ENCODE measurements at regions not wholly inside any gene's neighbourhood (a gene's known extent, or its start where the extent isn't known, plus 50 kb on each side); places are given as distances from the start of the nearest gene placed in this dataset.
"Not testable (repeated sequence)": the region's sequence is repeated elsewhere in the genome, so short reads cannot be mapped to it uniquely, and the experiment has no call there.

- no peaks in the 10 kb centered on the region for H3K27me3 ChIP-seq (ENCODE audit: control insufficient read depth in 1 of 2, insufficient read depth in 2 of 2, low read length in 2 of 2)
- peak overlapping the region in 1 of 2 donors; percentile 2 for H3K4me3 ChIP-seq (ENCODE audit: low read length in 2 of 2)
- no peak overlapping the region for H3K27ac ChIP-seq (ENCODE audit: low read length)
- no peaks in the 10 kb centered on the region for H3K36me3 ChIP-seq (ENCODE audit: control insufficient read depth in 2 of 2, insufficient read depth in 2 of 2, low read length in 2 of 2)
- H3K9ac ChIP-seq (ENCODE audit: low read length in 2 of 2): no peak overlapping the region
- H3K9me3 ChIP-seq (ENCODE audit: control insufficient read depth in 2 of 2, low read length in 2 of 2): peaks cover 7 to 9% of the 10 kb centered on the region in 2 donors
- no peaks in the 10 kb centered on the region for H3K4me1 ChIP-seq (ENCODE audit: control insufficient read depth, insufficient read depth, low read length)
Measured at GRCh38 chr2:7752291-7752690, 835.1 kb downstream of the RNF144A start.

GRCh38 chr2:7753777-7754176 lies 836.6 kb downstream of the RNF144A start:
- Histone ChIP-seq H3K36me3 (ENCODE audit: control insufficient read depth in 2 of 2, insufficient read depth in 2 of 2, low read length in 2 of 2) (no peaks in the 10 kb centered on the region), H3K4me1 (ENCODE audit: control insufficient read depth, insufficient read depth, low read length) (no peaks in the 10 kb centered on the region), H3K27me3 (ENCODE audit: control insufficient read depth in 1 of 2, insufficient read depth in 2 of 2, low read length in 2 of 2) (no peaks in the 10 kb centered on the region), H3K4me3 (ENCODE audit: low read length in 2 of 2) (peak overlapping the region in 1 of 2 donors; percentile 7), H3K9me3 (ENCODE audit: control insufficient read depth in 2 of 2, low read length in 2 of 2) (peaks cover 7 to 9% of the 10 kb centered on the region in 2 donors), H3K9ac (ENCODE audit: low read length in 2 of 2) (no peak overlapping the region), H3K27ac (ENCODE audit: low read length) (no peak overlapping the region)

- peaks cover 7 to 9% of the 10 kb centered on the region in 2 donors for H3K9me3 ChIP-seq (ENCODE audit: control insufficient read depth in 2 of 2, low read length in 2 of 2)
- H3K27ac ChIP-seq (ENCODE audit: low read length): no peak overlapping the region
- no peaks in the 10 kb centered on the region for H3K36me3 ChIP-seq (ENCODE audit: control insufficient read depth in 2 of 2, insufficient read depth in 2 of 2, low read length in 2 of 2)
- no peak overlapping the region for H3K9ac ChIP-seq (ENCODE audit: low read length in 2 of 2)
- no peaks in the 10 kb centered on the region for H3K4me1 ChIP-seq (ENCODE audit: control insufficient read depth, insufficient read depth, low read length)
- H3K4me3 ChIP-seq (ENCODE audit: low read length in 2 of 2): no peak overlapping the region
- no peaks in the 10 kb centered on the region for H3K27me3 ChIP-seq (ENCODE audit: control insufficient read depth in 1 of 2, insufficient read depth in 2 of 2, low read length in 2 of 2)
Measured at GRCh38 chr2:7755879-7756278, 838.7 kb downstream of the RNF144A start.

GRCh38 chr2:7758073-7758759 lies 841.0 kb downstream of the RNF144A start:
- Histone ChIP-seq H3K9ac (ENCODE audit: low read length in 2 of 2) (no peak overlapping the region), H3K4me1 (ENCODE audit: control insufficient read depth, insufficient read depth, low read length) (no peaks in the 10 kb centered on the region), H3K4me3 (ENCODE audit: low read length in 2 of 2) (no peak overlapping the region), H3K27ac (ENCODE audit: low read length) (no peak overlapping the region), H3K9me3 (ENCODE audit: control insufficient read depth in 2 of 2, low read length in 2 of 2) (peaks cover 9 to 15% of the 10 kb centered on the region in 2 donors), H3K27me3 (ENCODE audit: control insufficient read depth in 1 of 2, insufficient read depth in 2 of 2, low read length in 2 of 2) (no peaks in the 10 kb centered on the region), H3K36me3 (ENCODE audit: control insufficient read depth in 2 of 2, insufficient read depth in 2 of 2, low read length in 2 of 2) (no peaks in the 10 kb centered on the region)

- Histone ChIP-seq H3K9me3 (ENCODE audit: control insufficient read depth in 2 of 2, low read length in 2 of 2) (peaks cover 0 to 14% of the 10 kb centered on the region in 2 donors), H3K27me3 (ENCODE audit: control insufficient read depth in 1 of 2, insufficient read depth in 2 of 2, low read length in 2 of 2) (no peaks in the 10 kb centered on the region), H3K4me3 (ENCODE audit: low read length in 2 of 2) (no peak overlapping the region), H3K27ac (ENCODE audit: low read length) (no peak overlapping the region), H3K9ac (ENCODE audit: low read length in 2 of 2) (no peak overlapping the region), H3K36me3 (ENCODE audit: control insufficient read depth in 2 of 2, insufficient read depth in 2 of 2, low read length in 2 of 2) (no peaks in the 10 kb centered on the region), H3K4me1 (ENCODE audit: control insufficient read depth, insufficient read depth, low read length) (no peaks in the 10 kb centered on the region)
Measured at GRCh38 chr2:7759898-7760297, 842.7 kb downstream of the RNF144A start.

GRCh38 chr2:7763418-7763817 lies 846.2 kb downstream of the RNF144A start:
- H3K4me3 ChIP-seq (ENCODE audit: low read length in 2 of 2); H3K9ac ChIP-seq (ENCODE audit: low read length in 2 of 2); H3K27ac ChIP-seq (ENCODE audit: low read length); H3K27me3 ChIP-seq (ENCODE audit: control insufficient read depth in 1 of 2, insufficient read depth in 2 of 2, low read length in 2 of 2); H3K36me3 ChIP-seq (ENCODE audit: control insufficient read depth in 2 of 2, insufficient read depth in 2 of 2, low read length in 2 of 2): not testable (repeated sequence)
- Histone ChIP-seq H3K4me1 (ENCODE audit: control insufficient read depth, insufficient read depth, low read length) (peaks cover 13% of the 10 kb centered on the region), H3K9me3 (ENCODE audit: control insufficient read depth in 2 of 2, low read length in 2 of 2) (peaks cover 0 to 14% of the 10 kb centered on the region in 2 donors)

- no peak overlapping the region for H3K27ac ChIP-seq (ENCODE audit: low read length)
Measured at GRCh38 chr2:7765236-7765635, 848.0 kb downstream of the RNF144A start.

GRCh38 chr2:7766088-7766722 lies 849.0 kb downstream of the RNF144A start:
- peak overlapping the region; percentile 79 for H3K27ac ChIP-seq (ENCODE audit: low read length)
- H3K36me3 ChIP-seq (ENCODE audit: control insufficient read depth in 2 of 2, insufficient read depth in 2 of 2, low read length in 2 of 2): no peaks in the 10 kb centered on the region
- H3K9me3 ChIP-seq (ENCODE audit: control insufficient read depth in 2 of 2, low read length in 2 of 2): peaks cover 0 to 14% of the 10 kb centered on the region in 2 donors
- peaks cover 13% of the 10 kb centered on the region for H3K4me1 ChIP-seq (ENCODE audit: control insufficient read depth, insufficient read depth, low read length)
- H3K27me3 ChIP-seq (ENCODE audit: control insufficient read depth in 1 of 2, insufficient read depth in 2 of 2, low read length in 2 of 2): no peaks in the 10 kb centered on the region
- peak overlapping the region in 1 of 2 donors; percentile 7 for H3K4me3 ChIP-seq (ENCODE audit: low read length in 2 of 2)
- peak overlapping the region in 1 of 2 donors; percentile 44 for H3K9ac ChIP-seq (ENCODE audit: low read length in 2 of 2)

More at GRCh38 chr2:7765236-7765635, 848.0 kb downstream of the RNF144A start:
- no peak overlapping the region for H3K4me3 ChIP-seq (ENCODE audit: low read length in 2 of 2)
- H3K9ac ChIP-seq (ENCODE audit: low read length in 2 of 2): no peak overlapping the region
- peaks cover 0 to 14% of the 10 kb centered on the region in 2 donors for H3K9me3 ChIP-seq (ENCODE audit: control insufficient read depth in 2 of 2, low read length in 2 of 2)
- H3K4me1 ChIP-seq (ENCODE audit: control insufficient read depth, insufficient read depth, low read length): peaks cover 13% of the 10 kb centered on the region
- H3K36me3 ChIP-seq (ENCODE audit: control insufficient read depth in 2 of 2, insufficient read depth in 2 of 2, low read length in 2 of 2): no peaks in the 10 kb centered on the region
- no peaks in the 10 kb centered on the region for H3K27me3 ChIP-seq (ENCODE audit: control insufficient read depth in 1 of 2, insufficient read depth in 2 of 2, low read length in 2 of 2)

GRCh38 chr2:7766978-7767565 lies 849.9 kb downstream of the RNF144A start:
- no peaks in the 10 kb centered on the region for H3K27me3 ChIP-seq (ENCODE audit: control insufficient read depth in 1 of 2, insufficient read depth in 2 of 2, low read length in 2 of 2)
- peaks cover 0 to 14% of the 10 kb centered on the region in 2 donors for H3K9me3 ChIP-seq (ENCODE audit: control insufficient read depth in 2 of 2, low read length in 2 of 2)
- peaks cover 13% of the 10 kb centered on the region for H3K4me1 ChIP-seq (ENCODE audit: control insufficient read depth, insufficient read depth, low read length)
- peak overlapping the region; percentile 79 for H3K27ac ChIP-seq (ENCODE audit: low read length)
- no peaks in the 10 kb centered on the region for H3K36me3 ChIP-seq (ENCODE audit: control insufficient read depth in 2 of 2, insufficient read depth in 2 of 2, low read length in 2 of 2)
- peak overlapping the region in 1 of 2 donors; percentile 21 for H3K9ac ChIP-seq (ENCODE audit: low read length in 2 of 2)
- H3K4me3 ChIP-seq (ENCODE audit: low read length in 2 of 2): peak overlapping the region; percentile 7 to 29

GRCh38 chr2:7767902-7768301 lies 850.7 kb downstream of the RNF144A start:
- H3K27me3 ChIP-seq (ENCODE audit: control insufficient read depth in 1 of 2, insufficient read depth in 2 of 2, low read length in 2 of 2): no peaks in the 10 kb centered on the region
- H3K27ac ChIP-seq (ENCODE audit: low read length): peak overlapping the region; percentile 79
- H3K9ac ChIP-seq (ENCODE audit: low read length in 2 of 2): no peak overlapping the region
- H3K36me3 ChIP-seq (ENCODE audit: control insufficient read depth in 2 of 2, insufficient read depth in 2 of 2, low read length in 2 of 2): no peaks in the 10 kb centered on the region
- no peak overlapping the region for H3K4me3 ChIP-seq (ENCODE audit: low read length in 2 of 2)
- peaks cover 0 to 9% of the 10 kb centered on the region in 2 donors for H3K9me3 ChIP-seq (ENCODE audit: control insufficient read depth in 2 of 2, low read length in 2 of 2)
- H3K4me1 ChIP-seq (ENCODE audit: control insufficient read depth, insufficient read depth, low read length): peaks cover 13% of the 10 kb centered on the region

All from stomach smooth muscle (tissue), 2 donors.